Uterus (tissue), 2 donors: ENCODE measurements at regions not wholly inside any gene's neighbourhood (a gene's known extent, or its start where the extent isn't known, plus 50 kb on each side); places are given as distances from the start of the nearest gene placed in this dataset.

ENCODE experiments used
- CTCF ChIP-seq, 4 experiments: fragments of 200-600 bp in 2 of 4; fragments of 450-650 bp in 2 of 4; sonication (generic) in 2 of 4; IDR thresholded peaks; one replicate each; pipeline ENCODE4 v1.5.1; 2016 to 2019; ENCODE audit warnings: antibody characterized with exemption in 4 of 4, mild to moderate bottlenecking in 2 of 4, moderate library complexity in 1 of 4
- POLR2A ChIP-seq, 2 donors: fragments of 450-650 bp; IDR thresholded peaks; one replicate each; pipeline ENCODE4 v1.6.1; 2016; ENCODE audit warnings: antibody characterized with exemption in 2 of 2, mild to moderate bottlenecking in 1 of 2, moderate library complexity in 1 of 2

- no peak for TF ChIP-seq CTCF (IDR thresholded peaks at IDR 0.05)
- no peak for TF ChIP-seq POLR2A (IDR thresholded peaks at IDR 0.05)
These were observed 60.9 kb upstream of the ZNF648 start for GRCh38 chr1:182122256-182122912.
